HEK293 (cell line): ENCODE measurements at regions not wholly inside any gene's neighbourhood (a gene's known extent, or its start where the extent isn't known, plus 50 kb on each side); places are given as distances from the start of the nearest gene placed in this dataset.

ENCODE experiments used
- CTCF ChIA-PET: fragments of 350-600 bp; formaldehyde crosslinking; extraction: SDS; loops from one replicate; lab custom pipeline; 2021; ENCODE audit warnings: antibody characterized with exemption; lab: Yijun Ruan, JAX
- POLR2A ChIA-PET: fragments of 300-600 bp; formaldehyde crosslinking; extraction: SDS; loops from one replicate; lab custom pipeline; 2020; ENCODE audit warnings: antibody characterized with exemption, inconsistent platforms; lab: Yijun Ruan, JAX
- H3K27ac ChIP-seq: fragments of 200-500 bp; sonication (Bioruptor generic); 2 replicates; pipeline ENCODE4 v1.5.1; 2014; ENCODE audit warnings: low read depth, low read length, control low read depth, inconsistent platforms; ENCODE audit errors: extremely low read depth
- H3K36me3 ChIP-seq, 2 experiments: fragments of 200-500 bp in 1 of 2; sonication (Bioruptor generic) in 1 of 2; 1 replicate in 1 of 2; 2 replicates in 1 of 2; pipeline ENCODE4 v1.5.1; 2014 to 2017; ENCODE audit warnings: inconsistent platforms in 2 of 2, low read length in 2 of 2; ENCODE audit not compliant: control insufficient read depth in 2 of 2, insufficient read depth in 1 of 2
- H3K4me1 ChIP-seq: fragments of 200-500 bp; sonication (Bioruptor generic); 2 replicates; pipeline ENCODE4 v1.5.1; 2014; ENCODE audit warnings: mild to moderate bottlenecking, low read length, inconsistent platforms; ENCODE audit not compliant: control insufficient read depth, insufficient read depth
- H3K4me3 ChIP-seq: 2 replicates; pipeline ENCODE4 v1.5.1; 2011; ENCODE audit warnings: low read depth, mild to moderate bottlenecking, control low read depth, low read length, moderate library complexity
- H3K9me3 ChIP-seq: fragments of 200-500 bp; sonication (Bioruptor generic); 2 replicates; pipeline ENCODE4 v1.5.1; 2014; ENCODE audit warnings: low read depth, low read length, inconsistent platforms; ENCODE audit not compliant: control insufficient read depth, insufficient read depth
- HIC1 ChIP-seq: fragments of 450-650 bp; formaldehyde crosslinking; IDR thresholded peaks from 2 replicates; pipeline ENCODE4 v1.5.1; 2016; ENCODE audit warnings: missing biosample characterization, missing genetic modification characterization
- HOXA7 ChIP-seq: sonication (generic); formaldehyde crosslinking; IDR thresholded peaks from 2 replicates; pipeline ENCODE4 v1.8.1; 2022; ENCODE audit warnings: missing genetic modification reagents, borderline replicate concordance
- HOXC10 ChIP-seq: sonication (generic); formaldehyde crosslinking; IDR thresholded peaks from 2 replicates; pipeline ENCODE4 v1.8.1; 2023; ENCODE audit warnings: mild to moderate bottlenecking, missing genetic modification reagents
- KLF17 ChIP-seq: fragments of 450-650 bp; formaldehyde crosslinking; IDR thresholded peaks from 2 replicates; pipeline ENCODE4 v1.5.1; 2016; ENCODE audit warnings: missing biosample characterization, missing genetic modification characterization
- PRDM1 ChIP-seq: fragments of 450-650 bp; formaldehyde crosslinking; IDR thresholded peaks from 2 replicates; pipeline ENCODE4; 2016; ENCODE audit warnings: missing biosample characterization, missing genetic modification characterization
- RBAK ChIP-seq: fragments of 450-650 bp; formaldehyde crosslinking; IDR thresholded peaks from 2 replicates; pipeline ENCODE4 v1.5.1; 2016; ENCODE audit warnings: missing biosample characterization, missing genetic modification characterization
- SETDB1 ChIP-seq: IDR thresholded peaks from one replicate; pipeline ENCODE4 v1.6.1; 2017; ENCODE audit warnings: mild to moderate bottlenecking, low read length, moderate library complexity, mixed read lengths; ENCODE audit not compliant: insufficient read length
- SP3 ChIP-seq: fragments of 450-650 bp; formaldehyde crosslinking; IDR thresholded peaks from 2 replicates; pipeline ENCODE4 v1.5.1; 2016; ENCODE audit warnings: missing biosample characterization, missing genetic modification characterization
- ZBTB1 ChIP-seq: fragments of 450-650 bp; formaldehyde crosslinking; IDR thresholded peaks from 2 replicates; pipeline ENCODE4 v1.5.1; 2016; ENCODE audit warnings: missing biosample characterization, missing genetic modification characterization
- ZBTB44 ChIP-seq: fragments of 450-650 bp; IDR thresholded peaks from 2 replicates; pipeline ENCODE4 v1.5.1; 2018; ENCODE audit warnings: missing biosample characterization, mild to moderate bottlenecking, missing genetic modification characterization
- ZBTB48 ChIP-seq: fragments of 450-650 bp; formaldehyde crosslinking; IDR thresholded peaks from 2 replicates; pipeline ENCODE4 v1.5.1; 2016; ENCODE audit warnings: missing biosample characterization, missing genetic modification characterization
- ZNF114 ChIP-seq: fragments of 450-650 bp; formaldehyde crosslinking; IDR thresholded peaks from 2 replicates; pipeline ENCODE4 v1.5.0; 2017; ENCODE audit warnings: missing biosample characterization, missing genetic modification characterization
- ZNF140 ChIP-seq: fragments of 450-650 bp; formaldehyde crosslinking; IDR thresholded peaks from 2 replicates; pipeline ENCODE4 v1.5.1; 2016; ENCODE audit warnings: missing biosample characterization, missing genetic modification characterization
- ZNF302 ChIP-seq: fragments of 450-650 bp; formaldehyde crosslinking; IDR thresholded peaks from 2 replicates; pipeline ENCODE4 v1.5.1; 2016; ENCODE audit warnings: missing biosample characterization, missing genetic modification characterization, low read depth
- ZNF423 ChIP-seq: fragments of 450-650 bp; formaldehyde crosslinking; IDR thresholded peaks from 2 replicates; pipeline ENCODE4 v1.5.1; 2016; ENCODE audit warnings: missing biosample characterization, missing genetic modification characterization
- ZNF426 ChIP-seq: fragments of 450-650 bp; formaldehyde crosslinking; IDR thresholded peaks from 2 replicates; pipeline ENCODE4 v1.5.1; 2017; ENCODE audit warnings: missing biosample characterization, missing genetic modification characterization, mild to moderate bottlenecking, inconsistent platforms, moderate library complexity
- ZNF433 ChIP-seq: fragments of 450-650 bp; formaldehyde crosslinking; IDR thresholded peaks from 2 replicates; pipeline ENCODE4 v1.5.1; 2016; ENCODE audit warnings: missing biosample characterization, missing genetic modification characterization, low read depth
- ZNF580 ChIP-seq: fragments of 450-650 bp; formaldehyde crosslinking; IDR thresholded peaks from 2 replicates; pipeline ENCODE4 v1.5.1; 2016; ENCODE audit warnings: missing biosample characterization, missing genetic modification characterization
- ZNF596 ChIP-seq: fragments of 450-650 bp; IDR thresholded peaks from 2 replicates; pipeline ENCODE4 v1.5.0; 2018; ENCODE audit warnings: missing biosample characterization, mild to moderate bottlenecking, missing genetic modification characterization, moderate library complexity
- ZNF621 ChIP-seq: fragments of 450-650 bp; formaldehyde crosslinking; IDR thresholded peaks from 2 replicates; pipeline ENCODE4 v1.5.1; 2017; ENCODE audit warnings: missing biosample characterization, missing genetic modification characterization
- ZNF624 ChIP-seq: fragments of 450-650 bp; formaldehyde crosslinking; IDR thresholded peaks from 2 replicates; pipeline ENCODE4 v1.5.1; 2017; ENCODE audit warnings: missing biosample characterization, missing genetic modification characterization
- ZNF639 ChIP-seq: fragments of 450-650 bp; formaldehyde crosslinking; IDR thresholded peaks from 2 replicates; pipeline ENCODE4 v1.5.1; 2016; ENCODE audit warnings: missing biosample characterization, missing genetic modification characterization
- ZNF76 ChIP-seq: fragments of 450-650 bp; formaldehyde crosslinking; IDR thresholded peaks from 2 replicates; pipeline ENCODE4; 2016; ENCODE audit warnings: low read depth, missing biosample characterization, missing genetic modification characterization, borderline replicate concordance
- ZNF792 ChIP-seq: fragments of 450-650 bp; formaldehyde crosslinking; IDR thresholded peaks from 2 replicates; pipeline ENCODE4 v1.5.1; 2016; ENCODE audit warnings: missing biosample characterization, missing genetic modification characterization
- ZNF837 ChIP-seq: fragments of 450-650 bp; formaldehyde crosslinking; IDR thresholded peaks from 2 replicates; pipeline ENCODE4 v1.5.1; 2016; ENCODE audit warnings: missing biosample characterization, missing genetic modification characterization
- ZSCAN5A ChIP-seq: fragments of 450-650 bp; formaldehyde crosslinking; IDR thresholded peaks from 2 replicates; pipeline ENCODE4 v1.5.1; 2016; ENCODE audit warnings: missing biosample characterization, missing genetic modification characterization

GRCh38 chr6:76230711-76231110 is 158.2 kb upstream of the IMPG1 start (continued):
- TF ChIP-seq ZSCAN5A (tag by site-specific recombination), result no peak
- no peak for TF ChIP-seq KLF17 (tag by site-specific recombination)
- TF ChIP-seq PRDM1 (tag by site-specific recombination), result no peak
- TF ChIP-seq HIC1 (tag by site-specific recombination), result no peak
- TF ChIP-seq ZNF639 (tag by site-specific recombination), result no peak
- no peak for TF ChIP-seq ZNF76
- no peak for TF ChIP-seq ZBTB44 (tag by site-specific recombination)
- TF ChIP-seq ZNF792 (tag by site-specific recombination), result no peak
- no peak for TF ChIP-seq ZBTB1 (tag by site-specific recombination)
- TF ChIP-seq SP3 (tag by site-specific recombination), result no peak

GRCh38 chr6:76222189-76222588 is 149.7 kb upstream of the IMPG1 start:
- Histone ChIP-seq H3K27ac (no peak overlapping the region), H3K4me3 (no peak overlapping the region), H3K9me3 (no peaks in the 10 kb centered on the region), H3K4me1 (no peaks in the 10 kb centered on the region), H3K36me3 (no peaks in the 10 kb centered on the region)
- TF ChIP-seq ZNF302 (tag by site-specific recombination), result no peak
- no peak for TF ChIP-seq ZBTB48 (tag by site-specific recombination)
- no peak for TF ChIP-seq ZNF423 (tag by site-specific recombination)
- TF ChIP-seq ZNF114, result no peak
- TF ChIP-seq ZNF596, result no peak
- no peak for TF ChIP-seq HOXA7 (CRISPR knock-in tag)
- no peak for TF ChIP-seq ZNF426 (tag by site-specific recombination)
- TF ChIP-seq SETDB1, result no peak
- TF ChIP-seq HOXC10 (CRISPR knock-in tag), result no peak
- TF ChIP-seq RBAK (tag by site-specific recombination), result no peak
- TF ChIP-seq ZNF433, result no peak
- TF ChIP-seq ZNF580 (tag by site-specific recombination), result no peak
- no peak for TF ChIP-seq ZNF837 (tag by site-specific recombination)
- no peak for TF ChIP-seq ZNF624 (tag by site-specific recombination)
- no peak for TF ChIP-seq ZNF621 (tag by site-specific recombination)
- TF ChIP-seq ZNF140 (tag by site-specific recombination), result no peak
- ChIA-PET POLR2A (no interaction called here), CTCF (interaction anchor here (0.6 kb wide), 1 partner anchor 261 kb away, joined by 3 read pairs; no protein-coding TSS in a partner anchor)
